Hepatocyte (in vitro differentiated cells): ENCODE measurements at regions not wholly inside any gene's neighbourhood (a gene's known extent, or its start where the extent isn't known, plus 50 kb on each side); places are given as distances from the start of the nearest gene placed in this dataset.

Source experiments
- EZH2phosphoT487 ChIP-seq: fragments of 200-600 bp; sonication (generic); IDR thresholded peaks from one replicate; pipeline ENCODE4 v1.6.1; 2018; ENCODE audit warnings: antibody characterized with exemption, mild to moderate bottlenecking, low read depth, moderate library complexity; ENCODE audit not compliant: unreplicated experiment, severe bottlenecking
- TF ChIP-seq, protein P1 (sequence below): fragments of 200-600 bp; sonication (generic); IDR thresholded peaks from 2 replicates; pipeline ENCODE4 v1.5.1; 2016; ENCODE audit warnings: antibody characterized with exemption, mild to moderate bottlenecking; ENCODE audit not compliant: poor library complexity

DNA sequence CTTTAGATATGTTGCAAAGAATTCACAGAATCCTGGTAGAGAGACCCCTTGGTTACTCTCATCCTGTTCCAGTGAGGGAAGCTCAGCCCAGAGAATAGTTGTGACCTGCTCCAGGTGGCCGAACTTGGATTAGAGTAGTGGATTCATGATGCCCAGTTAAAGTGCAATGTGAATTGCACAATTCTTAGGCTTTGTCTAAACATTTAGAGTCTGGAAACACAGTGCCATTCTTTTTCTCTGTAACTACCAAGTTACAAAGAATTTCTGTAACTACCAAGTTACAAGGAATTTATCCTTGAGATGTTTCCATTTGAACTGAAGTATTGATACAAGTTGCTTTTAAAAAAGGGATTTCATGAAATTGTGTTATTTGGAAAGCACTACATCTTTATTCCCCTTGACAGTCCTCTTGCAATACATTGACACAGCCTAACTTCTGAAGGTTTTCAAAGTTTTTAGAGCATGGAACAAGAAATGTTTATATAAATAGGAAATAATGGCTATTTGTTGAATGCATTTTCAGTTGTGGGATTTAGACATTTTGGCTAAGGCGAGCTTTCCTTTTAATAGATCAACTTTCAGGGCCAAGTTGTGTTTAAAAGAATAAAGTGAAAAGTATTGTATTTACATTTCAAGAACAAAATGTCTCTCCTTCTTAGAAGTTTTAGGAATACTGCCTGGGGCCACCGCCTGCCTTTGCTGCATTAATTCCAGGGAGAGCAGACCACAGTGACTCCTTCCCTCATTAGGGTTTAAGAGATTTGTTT is 315.0 kb downstream of the LPIN1 start:
- no peak for TF ChIP-seq EZH2phosphoT487
- TF ChIP-seq, protein P1, sequence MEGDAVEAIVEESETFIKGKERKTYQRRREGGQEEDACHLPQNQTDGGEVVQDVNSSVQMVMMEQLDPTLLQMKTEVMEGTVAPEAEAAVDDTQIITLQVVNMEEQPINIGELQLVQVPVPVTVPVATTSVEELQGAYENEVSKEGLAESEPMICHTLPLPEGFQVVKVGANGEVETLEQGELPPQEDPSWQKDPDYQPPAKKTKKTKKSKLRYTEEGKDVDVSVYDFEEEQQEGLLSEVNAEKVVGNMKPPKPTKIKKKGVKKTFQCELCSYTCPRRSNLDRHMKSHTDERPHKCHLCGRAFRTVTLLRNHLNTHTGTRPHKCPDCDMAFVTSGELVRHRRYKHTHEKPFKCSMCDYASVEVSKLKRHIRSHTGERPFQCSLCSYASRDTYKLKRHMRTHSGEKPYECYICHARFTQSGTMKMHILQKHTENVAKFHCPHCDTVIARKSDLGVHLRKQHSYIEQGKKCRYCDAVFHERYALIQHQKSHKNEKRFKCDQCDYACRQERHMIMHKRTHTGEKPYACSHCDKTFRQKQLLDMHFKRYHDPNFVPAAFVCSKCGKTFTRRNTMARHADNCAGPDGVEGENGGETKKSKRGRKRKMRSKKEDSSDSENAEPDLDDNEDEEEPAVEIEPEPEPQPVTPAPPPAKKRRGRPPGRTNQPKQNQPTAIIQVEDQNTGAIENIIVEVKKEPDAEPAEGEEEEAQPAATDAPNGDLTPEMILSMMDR, result no peak
